ENCODE measurements at regions not wholly inside any gene's neighbourhood (a gene's known extent, or its start where the extent isn't known, plus 50 kb on each side); places are given as distances from the start of the nearest gene placed in this dataset.

DNA sequence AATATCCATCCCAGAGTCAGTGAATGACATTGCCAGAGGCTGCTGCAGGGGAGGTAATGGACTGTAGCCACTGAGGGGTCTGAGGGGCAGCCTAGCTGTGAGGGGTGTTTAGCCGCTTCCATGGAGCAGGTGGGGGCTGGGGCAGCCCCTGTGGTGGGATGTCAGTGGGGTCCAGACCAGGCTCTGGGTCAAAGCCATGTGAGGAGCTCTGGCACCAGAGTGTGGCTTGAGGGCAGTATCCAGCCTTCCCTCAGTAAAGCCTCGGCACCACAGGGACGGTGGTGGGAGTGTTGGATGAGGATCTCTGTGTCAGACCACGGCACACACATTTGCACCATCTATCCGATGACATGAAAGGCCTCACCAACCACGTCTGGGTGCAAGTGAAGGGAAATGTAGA, 85.0 kb downstream of the INHBB start:
- H3K27ac Mint-ChIP-seq (ENCODE audit: low read depth): no peak overlapping the region
- H3K36me3 Mint-ChIP-seq (ENCODE audit: insufficient read depth): no peaks in the 10 kb centered on the region
- no peaks in the 10 kb centered on the region for H3K4me1 Mint-ChIP-seq
- no peaks in the 10 kb centered on the region for H3K9me3 Mint-ChIP-seq
- no peak overlapping the region for H3K4me3 Mint-ChIP-seq
- no peak for ATAC-seq (replicated peaks; ENCODE audit: extremely low read depth, poor library complexity, severe bottlenecking)
- DNase-seq (ENCODE audit: low spot score in 2 of 2): no peak
- peaks cover 34% of the 10 kb centered on the region for H3K27me3 Mint-ChIP-seq

DNA sequence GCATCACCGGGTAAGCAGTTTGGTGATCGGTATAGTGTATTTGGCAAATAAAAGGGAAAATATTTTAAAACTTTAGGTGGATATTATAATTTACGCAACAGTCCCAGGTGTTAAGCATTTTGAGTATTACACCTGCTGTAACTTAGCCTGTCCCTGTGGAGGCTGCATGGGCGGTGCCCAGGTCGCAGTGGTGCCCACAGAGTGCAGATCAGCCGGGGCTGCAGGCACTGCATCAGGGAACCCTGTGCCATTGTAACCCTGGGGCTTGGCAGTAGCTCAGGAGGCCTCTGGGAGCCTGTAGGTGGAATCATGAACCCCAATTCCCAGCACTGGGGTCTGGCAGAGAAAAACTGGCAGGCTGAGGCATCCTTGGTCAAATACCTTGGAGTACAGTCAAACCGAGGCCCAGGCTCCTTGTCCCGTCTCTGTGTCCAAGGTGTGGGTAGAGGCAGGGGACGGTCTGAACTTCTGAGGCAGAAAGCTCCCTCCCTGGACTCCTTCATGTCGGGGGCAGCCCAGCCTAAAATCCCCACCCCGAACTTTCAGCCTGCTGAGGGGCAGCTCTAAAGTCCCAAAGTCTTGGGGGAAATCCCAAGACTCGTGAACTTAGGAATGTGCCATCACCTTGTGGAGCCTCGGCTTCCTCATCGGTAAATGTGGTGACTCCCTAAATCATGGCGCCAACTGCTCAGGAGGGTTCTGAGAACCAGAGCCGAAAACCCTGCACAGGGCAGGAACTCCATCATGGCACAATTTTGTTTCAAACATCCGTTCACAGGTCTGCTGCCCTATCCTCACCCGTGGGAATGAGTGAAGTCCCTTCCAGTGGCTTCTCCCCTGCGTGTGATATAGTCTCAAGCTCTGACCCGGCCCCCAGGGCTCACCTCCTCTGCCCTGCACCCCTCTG, 85.7 kb downstream of the INHBB start:
- H3K9me3 Mint-ChIP-seq: no peaks in the 10 kb centered on the region
- H3K4me1 Mint-ChIP-seq: no peaks in the 10 kb centered on the region
- ATAC-seq (replicated peaks; ENCODE audit: extremely low read depth, poor library complexity, severe bottlenecking) (no peak), DNase-seq (ENCODE audit: low spot score in 2 of 2) (no peak)
- no peak overlapping the region for H3K4me3 Mint-ChIP-seq
- H3K27ac Mint-ChIP-seq (ENCODE audit: low read depth): no peak overlapping the region
- H3K36me3 Mint-ChIP-seq (ENCODE audit: insufficient read depth): no peaks in the 10 kb centered on the region
- H3K27me3 Mint-ChIP-seq: peaks cover 34% of the 10 kb centered on the region

DNA sequence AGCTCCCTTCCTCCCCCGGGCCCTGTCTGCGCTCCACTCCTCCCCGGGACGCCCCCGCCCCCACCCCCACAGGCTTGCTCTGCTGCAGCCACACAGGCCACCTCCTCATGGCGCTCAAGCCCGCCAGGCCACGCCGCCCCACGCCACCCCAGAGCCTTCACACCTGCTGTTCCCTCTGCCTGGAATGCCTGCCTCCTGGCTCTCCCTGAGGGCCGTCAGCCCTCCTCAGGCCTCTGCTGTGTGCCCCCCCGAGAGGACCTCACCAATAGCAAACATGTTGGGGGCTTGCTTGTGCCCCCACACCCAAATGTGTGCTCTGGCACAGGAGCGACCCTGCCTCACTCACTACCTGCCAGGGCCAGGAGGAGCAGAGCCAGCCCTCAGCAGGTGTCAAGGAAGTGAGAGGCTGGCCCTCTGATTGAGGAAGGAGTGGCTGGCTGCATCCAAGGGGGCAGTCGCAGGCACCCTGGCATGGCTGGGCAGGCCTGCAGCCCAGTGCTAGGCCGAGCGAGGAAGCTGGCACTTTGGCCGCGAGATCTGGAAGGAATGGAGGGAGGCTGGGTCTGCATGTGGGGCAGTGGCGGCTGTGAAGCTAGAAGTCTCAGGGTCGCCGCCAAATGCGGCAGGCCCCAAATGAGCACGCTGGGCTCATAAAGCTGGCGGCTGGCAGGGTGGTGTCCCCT, 86.5 kb downstream of the INHBB start:
- no peak overlapping the region for H3K4me3 Mint-ChIP-seq
- no peak overlapping the region for H3K27ac Mint-ChIP-seq (ENCODE audit: low read depth)
- no peaks in the 10 kb centered on the region for H3K4me1 Mint-ChIP-seq
- ATAC-seq (replicated peaks; ENCODE audit: extremely low read depth, poor library complexity, severe bottlenecking): no peak
- DNase-seq (ENCODE audit: low spot score in 2 of 2): no peak
- H3K9me3 Mint-ChIP-seq: no peaks in the 10 kb centered on the region
- no peaks in the 10 kb centered on the region for H3K36me3 Mint-ChIP-seq (ENCODE audit: insufficient read depth)
- peaks cover 34% of the 10 kb centered on the region for H3K27me3 Mint-ChIP-seq

GRCh38 chr2:120432976-120433815, 87.3 kb downstream of the INHBB start:
- Mint-ChIP-seq H3K4me1 (no peaks in the 10 kb centered on the region), H3K4me3 (no peak overlapping the region), H3K9me3 (no peaks in the 10 kb centered on the region), H3K36me3 (ENCODE audit: insufficient read depth) (no peaks in the 10 kb centered on the region), H3K27ac (ENCODE audit: low read depth) (no peak overlapping the region), H3K27me3 (peaks cover 36% of the 10 kb centered on the region)
- DNase-seq (ENCODE audit: low spot score in 2 of 2) (no peak), ATAC-seq (replicated peaks; ENCODE audit: extremely low read depth, poor library complexity, severe bottlenecking) (no peak)

DNA sequence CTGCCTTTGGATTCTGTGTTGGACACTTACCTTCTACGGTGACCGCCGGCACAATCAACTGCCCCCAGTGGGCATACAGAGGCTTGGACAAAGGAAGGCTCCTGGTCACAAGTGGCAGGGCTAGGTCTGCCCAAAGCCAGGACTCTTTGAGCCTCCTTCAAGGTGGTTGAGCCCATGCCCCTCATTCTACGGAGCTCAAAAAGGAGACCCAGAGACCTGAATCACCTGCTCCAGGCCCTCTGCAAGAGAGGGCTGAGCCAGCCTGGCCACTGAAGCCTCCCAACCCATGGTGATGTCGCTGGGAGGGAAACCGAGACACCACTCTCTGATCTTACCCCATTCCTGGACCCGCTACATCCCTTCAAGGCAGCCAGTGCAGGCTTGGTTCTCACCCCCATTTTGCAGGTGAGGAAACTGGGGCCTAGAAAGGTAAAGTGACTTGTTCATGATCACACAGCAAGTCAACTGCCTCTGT, 87.9 kb downstream of the INHBB start:
- no peak for DNase-seq (ENCODE audit: low spot score in 2 of 2)
- Mint-ChIP-seq H3K27me3 (peaks cover 41% of the 10 kb centered on the region), H3K36me3 (ENCODE audit: insufficient read depth) (no peaks in the 10 kb centered on the region), H3K4me1 (no peaks in the 10 kb centered on the region), H3K4me3 (no peak overlapping the region), H3K27ac (ENCODE audit: low read depth) (no peak overlapping the region), H3K9me3 (no peaks in the 10 kb centered on the region)
- ATAC-seq (replicated peaks; ENCODE audit: extremely low read depth, poor library complexity, severe bottlenecking): no peak

GRCh38 chr2:120434492-120435308, 88.8 kb downstream of the INHBB start:
- Mint-ChIP-seq H3K4me1 (no peaks in the 10 kb centered on the region), H3K9me3 (no peaks in the 10 kb centered on the region), H3K4me3 (no peak overlapping the region), H3K27me3 (peaks cover 46% of the 10 kb centered on the region), H3K27ac (ENCODE audit: low read depth) (no peak overlapping the region), H3K36me3 (ENCODE audit: insufficient read depth) (no peaks in the 10 kb centered on the region)
- ATAC-seq (replicated peaks; ENCODE audit: extremely low read depth, poor library complexity, severe bottlenecking) (no peak), DNase-seq (ENCODE audit: low spot score in 2 of 2) (no peak)

DNA sequence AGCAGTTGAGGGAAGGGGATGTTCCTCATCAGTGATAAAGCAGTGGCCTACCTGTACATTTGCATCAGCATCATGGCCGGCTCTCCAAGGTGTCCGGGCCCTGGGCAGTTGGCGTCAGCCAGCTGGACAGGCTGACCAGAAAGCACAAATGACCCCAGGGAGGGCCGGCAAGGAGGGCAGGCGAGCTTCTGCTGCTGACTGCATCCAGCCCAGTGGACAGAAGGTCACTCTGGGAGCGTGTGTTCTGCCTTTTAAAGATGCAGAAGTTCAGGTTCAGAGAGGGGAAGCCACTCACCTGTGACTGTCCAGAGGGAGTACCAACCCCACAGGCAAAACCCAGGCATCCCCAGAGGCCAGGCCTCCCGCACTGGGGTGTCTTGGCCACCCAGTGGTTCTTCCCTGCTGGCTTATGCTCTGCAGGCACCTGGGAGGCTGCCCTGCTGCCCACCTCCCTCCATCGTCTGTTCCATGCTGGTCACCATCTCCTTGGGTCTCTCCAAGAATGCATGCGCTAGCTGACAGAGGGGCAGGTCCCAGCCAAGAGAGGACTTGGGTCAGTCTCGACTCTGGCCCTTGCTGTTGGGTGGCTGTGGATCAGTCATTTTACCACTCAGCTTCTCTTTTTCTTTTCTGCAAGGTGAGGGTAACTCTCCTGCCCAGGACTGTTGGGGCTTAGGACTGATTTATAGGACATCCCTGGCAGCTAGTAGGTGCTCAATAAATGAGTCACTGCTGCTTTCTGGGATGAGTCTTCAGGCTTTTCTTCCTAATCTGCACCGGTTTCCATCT, 89.9 kb downstream of the INHBB start:
- H3K27me3 Mint-ChIP-seq: peaks cover 46% of the 10 kb centered on the region
- H3K4me3 Mint-ChIP-seq: no peak overlapping the region
- H3K9me3 Mint-ChIP-seq: no peaks in the 10 kb centered on the region
- no peaks in the 10 kb centered on the region for H3K36me3 Mint-ChIP-seq (ENCODE audit: insufficient read depth)
- H3K4me1 Mint-ChIP-seq: no peaks in the 10 kb centered on the region
- ATAC-seq (replicated peaks; ENCODE audit: extremely low read depth, poor library complexity, severe bottlenecking): no peak
- DNase-seq (ENCODE audit: low spot score in 2 of 2): no peak
- no peak overlapping the region for H3K27ac Mint-ChIP-seq (ENCODE audit: low read depth)

DNA sequence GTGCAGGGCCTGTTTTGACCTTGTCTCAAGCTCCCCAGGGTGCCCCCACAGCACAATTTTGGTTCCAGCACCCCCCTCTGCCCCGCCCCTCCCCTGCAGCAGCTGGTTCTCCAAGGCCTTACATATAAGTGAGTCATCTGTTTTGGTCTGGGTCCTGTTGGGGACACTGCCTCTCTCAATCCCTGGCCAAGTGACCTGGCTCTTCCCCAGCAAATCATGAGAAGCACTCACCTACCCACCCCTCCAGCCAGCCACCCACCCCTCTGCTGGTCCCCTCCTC, 90.5 kb downstream of the INHBB start:
- no peak for ATAC-seq (replicated peaks; ENCODE audit: extremely low read depth, poor library complexity, severe bottlenecking)
- H3K4me1 Mint-ChIP-seq: no peaks in the 10 kb centered on the region
- no peak for DNase-seq (ENCODE audit: low spot score in 2 of 2)
- no peaks in the 10 kb centered on the region for H3K9me3 Mint-ChIP-seq
- H3K27ac Mint-ChIP-seq (ENCODE audit: low read depth): no peak overlapping the region
- H3K4me3 Mint-ChIP-seq: no peak overlapping the region
- no peaks in the 10 kb centered on the region for H3K36me3 Mint-ChIP-seq (ENCODE audit: insufficient read depth)
- H3K27me3 Mint-ChIP-seq: peaks cover 46% of the 10 kb centered on the region

DNA sequence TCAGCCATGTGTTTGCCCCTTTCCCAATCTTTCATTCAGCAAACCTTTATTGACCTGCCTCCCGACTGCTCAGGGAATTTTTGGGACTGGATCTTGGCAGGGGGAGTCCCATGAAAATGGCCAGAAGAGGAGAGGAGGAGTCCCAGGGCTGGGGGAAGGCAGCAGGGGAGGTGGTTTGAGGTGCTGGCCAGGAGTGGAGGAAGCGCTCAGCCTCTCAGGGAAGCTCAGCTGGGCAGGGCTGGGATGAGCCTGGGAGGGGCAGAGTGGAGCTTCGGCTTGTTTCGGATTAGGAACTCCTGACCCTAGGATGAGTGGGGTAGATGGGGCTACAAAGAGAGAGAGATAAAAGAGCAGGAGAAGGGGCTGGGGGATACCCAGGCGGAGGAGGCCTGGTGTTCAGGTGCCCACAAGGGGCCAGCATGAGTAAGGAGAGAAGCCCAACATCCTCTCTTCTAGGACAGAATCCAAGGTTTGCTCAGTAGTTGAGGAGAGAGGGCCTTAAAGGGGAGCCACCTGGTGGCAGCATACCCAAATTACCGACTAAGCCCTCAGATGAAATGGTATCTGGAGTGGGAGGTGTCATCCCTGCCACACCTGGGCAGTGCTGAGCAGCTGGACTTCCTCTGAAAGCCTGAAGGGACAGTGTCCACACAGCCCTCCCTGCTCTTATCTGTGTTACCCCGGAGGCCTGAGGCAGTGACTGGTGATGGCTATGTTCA, 91.1 kb downstream of the INHBB start:
- H3K4me1 Mint-ChIP-seq: no peaks in the 10 kb centered on the region
- H3K9me3 Mint-ChIP-seq: no peaks in the 10 kb centered on the region
- no peak overlapping the region for H3K27ac Mint-ChIP-seq (ENCODE audit: low read depth)
- H3K4me3 Mint-ChIP-seq: no peak overlapping the region
- no peaks in the 10 kb centered on the region for H3K36me3 Mint-ChIP-seq (ENCODE audit: insufficient read depth)
- peaks cover 51% of the 10 kb centered on the region for H3K27me3 Mint-ChIP-seq
- DNase-seq (ENCODE audit: low spot score in 2 of 2): no peak
- ATAC-seq (replicated peaks; ENCODE audit: extremely low read depth, poor library complexity, severe bottlenecking): no peak

GRCh38 chr2:120437604-120438000, 91.7 kb downstream of the INHBB start:
- peaks cover 55% of the 10 kb centered on the region for H3K27me3 Mint-ChIP-seq
- no peak overlapping the region for H3K27ac Mint-ChIP-seq (ENCODE audit: low read depth)
- no peaks in the 10 kb centered on the region for H3K9me3 Mint-ChIP-seq
- DNase-seq (ENCODE audit: low spot score in 2 of 2): no peak
- no peaks in the 10 kb centered on the region for H3K36me3 Mint-ChIP-seq (ENCODE audit: insufficient read depth)
- no peaks in the 10 kb centered on the region for H3K4me1 Mint-ChIP-seq
- ATAC-seq (replicated peaks; ENCODE audit: extremely low read depth, poor library complexity, severe bottlenecking): no peak
- H3K4me3 Mint-ChIP-seq: no peak overlapping the region
